ENCODE measurements at regions not wholly inside any gene's neighbourhood (a gene's known extent, or its start where the extent isn't known, plus 50 kb on each side); places are given as distances from the start of the nearest gene placed in this dataset.

DNA sequence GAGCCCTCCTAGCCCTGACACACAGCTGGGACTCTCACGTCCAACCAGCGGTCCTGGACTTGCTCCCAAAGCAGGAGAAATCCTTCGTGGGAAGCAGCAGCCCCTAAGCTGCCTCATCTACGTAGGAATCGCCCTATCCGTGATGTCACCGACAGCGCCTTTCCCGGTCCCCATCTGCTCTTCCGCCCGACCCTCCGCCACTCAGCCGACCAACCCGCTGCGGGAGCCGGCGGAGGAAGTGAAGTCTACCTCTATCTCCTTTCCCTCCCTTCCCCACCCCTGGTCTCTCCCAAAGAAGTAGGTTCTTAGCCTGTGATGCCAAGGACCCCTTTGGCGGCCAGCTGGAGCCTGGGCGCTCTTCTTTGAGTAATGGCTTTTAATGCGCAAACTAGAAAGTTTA is 272.1 kb downstream of the FAM72C start:
- Histone ChIP-seq H3K4me2 (ENCODE audit: unreplicated experiment) (no peak overlapping the region), H3K9me3 (ENCODE audit: low read depth) (no peaks in the 10 kb centered on the region), H3K4me1 (ENCODE audit: insufficient read depth) (no peaks in the 10 kb centered on the region), H3K36me3 (ENCODE audit: low read depth) (no peaks in the 10 kb centered on the region), H3K4me3 (no peak overlapping the region), H3K79me2 (ENCODE audit: insufficient read depth) (no peaks in the 10 kb centered on the region), H4K20me1 (ENCODE audit: insufficient read depth) (no peaks in the 10 kb centered on the region), H3F3A (ENCODE audit: insufficient read depth) (no peaks in the 10 kb centered on the region), H3K9me2 (ENCODE audit: insufficient read depth) (no peaks in the 10 kb centered on the region), H3K27me3 (replicated peaks; ENCODE audit: insufficient read depth) (no peaks in the 10 kb centered on the region), H2AFZ (no peak overlapping the region), H3K27ac (no peak overlapping the region), H3K9ac (no peak overlapping the region)
- TF ChIP-seq EZH2 (IDR thresholded peaks at IDR 0.05; ENCODE audit: insufficient read depth, poor library complexity, severe bottlenecking) (no peak), EZH2phosphoT487 (IDR thresholded peaks at IDR 0.05; ENCODE audit: insufficient read depth, low read depth) (no peak)
- no peak for DNase-seq
- 3% methylated on average over 3 to 12 of the region's 20 CpGs for WGBS, 2 experiments (ENCODE audit: low coverage in 1 of 2, low lambda C conversion rate in 2 of 2, missing lambda C conversion rate in 2 of 2)
- in situ Hi-C loops (cut with MboI), result no loop called here

DNA sequence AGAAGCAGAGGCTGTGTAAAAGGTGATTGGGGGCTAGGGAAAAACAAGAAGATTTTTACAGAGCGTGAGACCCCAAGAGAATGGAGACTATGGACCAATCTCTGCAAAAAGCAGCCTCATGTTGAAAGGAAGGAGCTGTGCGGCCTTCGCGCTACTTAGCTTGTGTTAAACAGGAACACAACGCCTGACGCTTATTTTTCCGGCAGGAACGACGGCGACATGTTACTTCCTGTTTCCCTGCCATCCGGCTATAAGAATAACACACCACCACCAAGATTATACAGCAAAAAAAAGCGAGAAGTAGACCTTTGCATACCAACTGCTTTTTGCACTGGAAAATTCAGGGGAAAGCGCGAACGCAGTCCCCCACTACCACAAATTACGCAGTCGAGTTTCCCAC is 272.7 kb downstream of the FAM72C start:
- no peak overlapping the region for H2AFZ ChIP-seq

DNA sequence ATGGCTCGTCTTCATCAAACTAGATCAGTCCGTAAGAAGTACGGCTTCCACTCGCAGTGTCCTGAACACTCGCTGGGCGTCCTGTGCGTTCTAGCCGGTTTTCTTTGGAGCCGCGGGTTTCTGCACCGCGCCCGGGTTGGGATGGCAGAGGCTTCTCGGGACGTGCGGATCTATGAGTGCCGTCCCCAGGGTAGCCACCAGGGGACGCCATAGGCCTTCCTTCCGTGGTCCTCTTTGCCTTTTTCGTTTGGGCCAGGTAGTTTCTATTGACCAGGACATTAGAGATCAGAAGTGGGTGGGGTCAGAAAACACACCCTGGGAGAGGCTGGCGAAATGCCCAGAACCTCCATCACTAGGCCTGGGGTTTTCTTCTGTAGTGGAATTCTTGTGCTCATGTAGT is 273.8 kb downstream of the FAM72C start:
- no peak overlapping the region for H3K4me3 ChIP-seq
- in situ Hi-C loops (cut with MboI), result no loop called here
- no peaks in the 10 kb centered on the region for H4K20me1 ChIP-seq (ENCODE audit: insufficient read depth)
- no peaks in the 10 kb centered on the region for H3F3A ChIP-seq (ENCODE audit: insufficient read depth)
- TF ChIP-seq EZH2phosphoT487 (IDR thresholded peaks at IDR 0.05; ENCODE audit: insufficient read depth, low read depth), result no peak
- no peak for TF ChIP-seq EZH2 (IDR thresholded peaks at IDR 0.05; ENCODE audit: insufficient read depth, poor library complexity, severe bottlenecking)
- WGBS, 2 experiments (ENCODE audit: low coverage in 1 of 2, low lambda C conversion rate in 2 of 2, missing lambda C conversion rate in 2 of 2), result 1 to 3% methylated on average over 19 to 20 of the region's 21 CpGs
- no peaks in the 10 kb centered on the region for H3K79me2 ChIP-seq (ENCODE audit: insufficient read depth)
- no peak overlapping the region for H2AFZ ChIP-seq
- peak; percentile 5 for DNase-seq
- H3K27me3 ChIP-seq (replicated peaks; ENCODE audit: insufficient read depth), result no peaks in the 10 kb centered on the region
- no peak overlapping the region for H3K27ac ChIP-seq
- H3K4me2 ChIP-seq (ENCODE audit: unreplicated experiment), result no peak overlapping the region
- no peaks in the 10 kb centered on the region for H3K36me3 ChIP-seq (ENCODE audit: low read depth)
- H3K9ac ChIP-seq, result no peak overlapping the region
- no peaks in the 10 kb centered on the region for H3K9me3 ChIP-seq (ENCODE audit: low read depth)
- no peaks in the 10 kb centered on the region for H3K4me1 ChIP-seq (ENCODE audit: insufficient read depth)
- no peaks in the 10 kb centered on the region for H3K9me2 ChIP-seq (ENCODE audit: insufficient read depth)

More for the DNA sequence above, 272.7 kb downstream of the FAM72C start:
- Histone ChIP-seq H3K9me2 (ENCODE audit: insufficient read depth) (no peaks in the 10 kb centered on the region), H4K20me1 (ENCODE audit: insufficient read depth) (no peaks in the 10 kb centered on the region), H3K79me2 (ENCODE audit: insufficient read depth) (no peaks in the 10 kb centered on the region), H3K27ac (no peak overlapping the region), H3K4me3 (no peak overlapping the region), H3K9ac (no peak overlapping the region), H3F3A (ENCODE audit: insufficient read depth) (no peaks in the 10 kb centered on the region), H3K27me3 (replicated peaks; ENCODE audit: insufficient read depth) (no peaks in the 10 kb centered on the region), H3K9me3 (ENCODE audit: low read depth) (no peaks in the 10 kb centered on the region), H3K4me2 (ENCODE audit: unreplicated experiment) (no peak overlapping the region), H3K4me1 (ENCODE audit: insufficient read depth) (no peaks in the 10 kb centered on the region), H3K36me3 (ENCODE audit: low read depth) (no peaks in the 10 kb centered on the region)
- WGBS, 2 experiments (ENCODE audit: low coverage in 1 of 2, low lambda C conversion rate in 2 of 2, missing lambda C conversion rate in 2 of 2), result 14 to 17% methylated on average over 16 to 17 of the region's 17 CpGs
- in situ Hi-C loops (cut with MboI), result no loop called here
- no peak for DNase-seq
- no peak for TF ChIP-seq EZH2phosphoT487 (IDR thresholded peaks at IDR 0.05; ENCODE audit: insufficient read depth, low read depth)
- peak; percentile 49 for TF ChIP-seq EZH2 (IDR thresholded peaks at IDR 0.05; ENCODE audit: insufficient read depth, poor library complexity, severe bottlenecking)

DNA sequence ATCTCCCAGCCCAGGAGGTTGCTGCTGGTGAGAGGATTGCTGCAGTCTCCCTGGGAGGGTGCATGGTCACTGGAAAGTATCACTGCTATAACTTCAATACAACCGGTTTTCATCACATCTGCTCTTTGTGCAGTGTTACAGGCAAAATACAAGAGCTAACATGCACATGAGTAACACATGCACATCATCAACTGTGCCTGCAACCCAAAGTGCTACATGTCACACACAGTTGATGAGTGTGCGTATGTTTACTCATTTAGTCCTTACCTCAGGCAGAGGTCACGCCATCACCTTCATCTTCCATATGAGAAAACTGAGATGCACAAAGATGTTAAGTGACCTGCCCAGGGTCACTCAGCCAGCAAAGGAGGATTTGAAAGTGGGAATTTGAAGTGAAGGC is 277.7 kb downstream of the FAM72C start:
- H3K36me3 ChIP-seq (ENCODE audit: low read depth), result no peaks in the 10 kb centered on the region
- H3K9me3 ChIP-seq (ENCODE audit: low read depth), result no peaks in the 10 kb centered on the region
- no peaks in the 10 kb centered on the region for H4K20me1 ChIP-seq (ENCODE audit: insufficient read depth)
- H3K4me1 ChIP-seq (ENCODE audit: insufficient read depth), result no peaks in the 10 kb centered on the region
- in situ Hi-C loops (cut with MboI), result no loop called here
- DNase-seq, result no peak
- 19 to 28% methylated on average over 3 of the region's 3 CpGs for WGBS, 2 experiments (ENCODE audit: low coverage in 1 of 2, low lambda C conversion rate in 2 of 2, missing lambda C conversion rate in 2 of 2)
- no peak overlapping the region for H3K27ac ChIP-seq
- H3K9ac ChIP-seq, result no peak overlapping the region
- H3F3A ChIP-seq (ENCODE audit: insufficient read depth), result no peaks in the 10 kb centered on the region
- no peak overlapping the region for H3K4me2 ChIP-seq (ENCODE audit: unreplicated experiment)
- H3K9me2 ChIP-seq (ENCODE audit: insufficient read depth), result no peaks in the 10 kb centered on the region
- no peak overlapping the region for H2AFZ ChIP-seq
- no peak for TF ChIP-seq EZH2 (IDR thresholded peaks at IDR 0.05; ENCODE audit: insufficient read depth, poor library complexity, severe bottlenecking)
- no peak for TF ChIP-seq EZH2phosphoT487 (IDR thresholded peaks at IDR 0.05; ENCODE audit: insufficient read depth, low read depth)
- H3K79me2 ChIP-seq (ENCODE audit: insufficient read depth), result no peaks in the 10 kb centered on the region
- no peaks in the 10 kb centered on the region; the same call in 1 of the 2 replicates for H3K27me3 ChIP-seq (replicated peaks; ENCODE audit: insufficient read depth)
- H3K4me3 ChIP-seq, result no peak overlapping the region

DNA sequence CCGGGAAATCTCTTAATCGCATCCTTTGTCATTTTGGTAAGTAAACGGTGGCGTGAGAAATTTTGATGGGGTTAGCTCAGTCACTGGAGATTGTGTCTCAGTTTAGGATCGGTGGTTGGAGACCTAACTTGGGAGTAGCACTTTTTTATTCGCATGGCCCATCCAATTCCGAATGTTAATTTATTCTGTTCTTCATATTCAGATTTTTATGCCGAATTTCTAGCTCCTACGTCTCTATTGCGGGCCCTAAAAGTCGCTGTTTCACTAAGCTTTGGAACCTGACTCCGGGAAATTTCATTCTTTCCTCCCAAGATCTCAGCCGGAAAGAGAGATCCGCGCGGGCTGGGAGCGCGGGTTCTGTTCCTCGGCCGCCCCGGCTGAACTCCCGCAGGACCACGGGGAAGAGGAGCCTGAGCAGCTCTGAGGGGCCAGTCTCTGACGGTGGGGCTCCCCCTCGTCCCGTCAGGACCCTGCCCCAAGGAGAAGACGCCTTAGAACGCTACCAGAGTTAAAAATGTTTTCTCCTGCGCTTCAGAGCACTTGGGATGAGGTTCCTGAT is 279.7 kb downstream of the FAM72C start:
- no peak for DNase-seq
- H4K20me1 ChIP-seq (ENCODE audit: insufficient read depth), result no peaks in the 10 kb centered on the region
- no peak overlapping the region for H3K27ac ChIP-seq
- 11% methylated on average over 29 of the region's 29 CpGs for WGBS, 2 experiments (ENCODE audit: low coverage in 1 of 2, low lambda C conversion rate in 2 of 2, missing lambda C conversion rate in 2 of 2)
- no peaks in the 10 kb centered on the region; the same call in 1 of the 2 replicates for H3K27me3 ChIP-seq (replicated peaks; ENCODE audit: insufficient read depth)
- in situ Hi-C loops (cut with MboI), result no loop called here
- H2AFZ ChIP-seq, result no peak overlapping the region
- no peak for TF ChIP-seq EZH2phosphoT487 (IDR thresholded peaks at IDR 0.05; ENCODE audit: insufficient read depth, low read depth)
- peak; percentile 54 for TF ChIP-seq EZH2 (IDR thresholded peaks at IDR 0.05; ENCODE audit: insufficient read depth, poor library complexity, severe bottlenecking)
- no peak overlapping the region for H3K9ac ChIP-seq
- H3K4me1 ChIP-seq (ENCODE audit: insufficient read depth), result no peaks in the 10 kb centered on the region
- no peaks in the 10 kb centered on the region for H3K9me3 ChIP-seq (ENCODE audit: low read depth)
- no peaks in the 10 kb centered on the region for H3F3A ChIP-seq (ENCODE audit: insufficient read depth)
- H3K9me2 ChIP-seq (ENCODE audit: insufficient read depth), result no peaks in the 10 kb centered on the region
- H3K4me2 ChIP-seq (ENCODE audit: unreplicated experiment), result no peak overlapping the region
- H3K4me3 ChIP-seq, result no peak overlapping the region
- H3K79me2 ChIP-seq (ENCODE audit: insufficient read depth), result no peaks in the 10 kb centered on the region
- H3K36me3 ChIP-seq (ENCODE audit: low read depth), result no peaks in the 10 kb centered on the region

Data from GM23248 (cell line).